Mesendoderm (in vitro differentiated cells): ENCODE measurements at regions not wholly inside any gene's neighbourhood (a gene's known extent, or its start where the extent isn't known, plus 50 kb on each side); places are given as distances from the start of the nearest gene placed in this dataset.
A peak's percentile ranks its signal among the peaks of the same experiment; 100 is the strongest.

Source experiments
- DNase-seq: peaks from one replicate; pipeline ENCODE4 v3.0.0; 2013
- H2AK5ac ChIP-seq: 2 replicates; pipeline ENCODE4 v1.6.1; 2013; ENCODE audit warnings: low read length, inconsistent platforms
- H2BK120ac ChIP-seq: 2 replicates; pipeline ENCODE4 v1.6.1; 2013; ENCODE audit warnings: low read depth, mild to moderate bottlenecking, low read length, moderate library complexity, mixed read lengths
- H2BK15ac ChIP-seq: replicated peaks from 2 replicates; pipeline ENCODE4 v1.6.1; 2013; ENCODE audit warnings: low read depth, mild to moderate bottlenecking, moderate library complexity
- H2BK5ac ChIP-seq: 2 replicates; pipeline ENCODE4 v1.6.1; 2013; ENCODE audit warnings: low read length, inconsistent platforms
- H3K18ac ChIP-seq: 2 replicates; pipeline ENCODE4 v1.6.1; 2013; ENCODE audit warnings: mild to moderate bottlenecking, low read length, mixed read lengths
- H3K23ac ChIP-seq: one replicate; pipeline ENCODE4 v1.6.1; 2013; ENCODE audit warnings: low read length
- H3K27ac ChIP-seq: 2 replicates; pipeline ENCODE4 v1.5.1; 2013; ENCODE audit warnings: low read depth, mild to moderate bottlenecking, inconsistent platforms, low read length, moderate library complexity
- H3K27me3 ChIP-seq: 2 replicates; pipeline ENCODE4 v1.6.1; 2013; ENCODE audit warnings: low read length, control low read depth, mild to moderate bottlenecking, inconsistent platforms; ENCODE audit not compliant: insufficient read depth, poor library complexity
- H3K36me3 ChIP-seq: 2 replicates; pipeline ENCODE4 v1.6.1; 2013; ENCODE audit warnings: low read length, inconsistent platforms; ENCODE audit not compliant: control insufficient read depth, insufficient read depth
- H3K4ac ChIP-seq: one replicate; pipeline ENCODE4 v1.6.1; 2013; ENCODE audit warnings: low read depth, mild to moderate bottlenecking, low read length, moderate library complexity
- H3K4me1 ChIP-seq: 2 replicates; pipeline ENCODE4 v1.6.1; 2013; ENCODE audit warnings: low read depth, low read length, inconsistent platforms; ENCODE audit not compliant: control insufficient read depth
- H3K4me2 ChIP-seq: 2 replicates; pipeline ENCODE4 v1.6.1; 2013; ENCODE audit warnings: low read length
- H3K4me3 ChIP-seq: 2 replicates; pipeline ENCODE4 v1.5.1; 2013; ENCODE audit warnings: mild to moderate bottlenecking, low read length
- H3K56ac ChIP-seq: one replicate; pipeline ENCODE4 v1.6.1; 2013; ENCODE audit warnings: low read length
- H3K79me1 ChIP-seq: 2 replicates; pipeline ENCODE4 v1.6.1; 2013; ENCODE audit warnings: low read length, inconsistent platforms
- H3K79me2 ChIP-seq: 2 replicates; pipeline ENCODE4 v1.6.1; 2013; ENCODE audit warnings: mild to moderate bottlenecking, low read length; ENCODE audit not compliant: control insufficient read depth, insufficient read depth
- H3K9ac ChIP-seq: 2 replicates; pipeline ENCODE4 v1.6.1; 2013; ENCODE audit warnings: low read length, inconsistent platforms
- H4K5ac ChIP-seq: one replicate; pipeline ENCODE4 v1.6.1; 2013; ENCODE audit warnings: low read length
- H4K8ac ChIP-seq: one replicate; pipeline ENCODE4 v1.6.1; 2013; ENCODE audit warnings: low read depth, mild to moderate bottlenecking, control low read depth, low read length, moderate library complexity
- WGBS: extraction: QIAGEN DNeasy Blood & Tissue Kit; methylation state at CpG from one replicate; pipeline ENCODE4 v1.1.7; 2013; ENCODE audit warnings: low lambda C conversion rate, missing lambda C conversion rate; ENCODE audit not compliant: insufficient coverage; ENCODE audit errors: extremely low coverage; 5-methylcytosine and 5-hydroxymethylcytosine counted together

DNA sequence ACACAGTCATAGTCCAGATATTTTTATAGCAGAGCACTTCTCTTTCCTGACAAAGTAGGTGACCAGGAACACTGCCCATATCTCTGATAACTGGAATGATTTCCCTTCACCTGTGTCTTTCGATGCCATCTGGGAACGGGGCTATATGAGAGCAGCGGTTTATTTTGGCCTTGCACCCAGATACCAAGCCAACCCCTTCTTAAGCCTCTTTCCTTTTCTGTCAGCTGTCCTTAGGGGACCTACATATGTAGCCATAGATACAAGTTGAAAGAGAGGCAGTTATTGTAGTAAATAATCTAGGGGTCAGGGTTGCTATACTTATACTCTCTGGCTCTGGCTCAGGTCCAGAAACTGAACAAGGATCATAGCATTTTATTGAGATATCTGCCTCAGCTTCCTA lies 128.8 kb downstream of the NHLRC3 start:
- Histone ChIP-seq H3K23ac (no peak overlapping the region), H4K8ac (no peak overlapping the region), H3K27me3 (no peaks in the 10 kb centered on the region), H3K4me1 (no peaks in the 10 kb centered on the region), H2BK5ac (no peak overlapping the region), H3K4me3 (no peak overlapping the region), H3K4ac (no peak overlapping the region), H3K27ac (no peak overlapping the region), H3K79me1 (no peaks in the 10 kb centered on the region), H4K5ac (no peak overlapping the region), H2BK15ac (no peak overlapping the region), H2AK5ac (no peak overlapping the region), H3K36me3 (no peaks in the 10 kb centered on the region), H3K9ac (no peak overlapping the region), H3K56ac (no peak overlapping the region), H3K79me2 (no peaks in the 10 kb centered on the region), H3K4me2 (no peak overlapping the region), H3K18ac (no peak overlapping the region), H2BK120ac (no peak overlapping the region)
- DNase-seq: no peak
- no CpG with 5 or more reads among the region's 3 CpGs for WGBS

DNA sequence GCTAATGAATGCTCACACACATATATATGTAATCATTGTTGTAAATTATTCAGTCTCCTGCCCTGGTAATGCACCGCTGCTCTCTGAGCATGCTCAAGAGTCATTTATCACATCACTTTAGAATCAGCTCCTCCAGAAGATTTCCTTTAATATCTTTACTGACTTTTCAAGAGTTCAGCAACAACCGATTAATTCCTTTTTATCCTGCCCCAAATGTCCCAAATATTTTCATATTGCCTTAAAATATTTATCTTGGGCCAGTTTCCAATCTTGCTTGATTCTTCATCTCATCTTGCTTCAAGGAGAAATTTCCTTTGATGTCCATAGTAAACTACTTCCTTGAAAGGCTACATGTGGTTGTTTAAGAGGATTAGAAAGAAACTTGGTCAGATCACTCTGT lies 132.5 kb downstream of the NHLRC3 start:
- DNase-seq: no peak
- Histone ChIP-seq H3K18ac (no peak overlapping the region), H3K4me1 (no peaks in the 10 kb centered on the region), H4K5ac (no peak overlapping the region), H3K27ac (no peak overlapping the region), H2AK5ac (no peak overlapping the region), H3K79me2 (no peaks in the 10 kb centered on the region), H3K4ac (no peak overlapping the region), H3K27me3 (no peaks in the 10 kb centered on the region), H2BK5ac (no peak overlapping the region), H3K36me3 (no peaks in the 10 kb centered on the region), H3K56ac (no peak overlapping the region), H3K4me3 (no peak overlapping the region), H3K9ac (no peak overlapping the region), H3K23ac (no peak overlapping the region), H2BK120ac (no peak overlapping the region), H2BK15ac (no peak overlapping the region), H3K79me1 (no peaks in the 10 kb centered on the region), H4K8ac (no peak overlapping the region), H3K4me2 (no peak overlapping the region)
- no CpG with 5 or more reads among the region's 2 CpGs for WGBS

DNA sequence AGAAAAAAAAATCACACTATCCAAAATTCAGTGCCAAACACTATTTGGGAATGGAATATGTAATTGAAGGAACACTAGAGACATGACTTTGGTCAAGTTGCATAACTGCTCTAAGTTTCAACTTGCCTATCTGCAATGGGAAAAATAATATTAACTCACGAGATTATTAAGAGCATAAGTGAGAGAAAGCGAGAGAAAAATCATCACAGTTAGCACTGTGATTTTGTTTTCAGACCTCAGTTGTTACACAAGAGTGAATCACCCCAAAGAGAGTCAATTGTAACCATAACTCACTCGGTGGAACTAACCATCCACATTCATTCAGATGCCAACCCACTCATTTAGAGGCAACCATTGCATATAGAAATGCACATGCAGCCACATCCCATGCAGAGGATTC lies 147.1 kb downstream of the NHLRC3 start:
- Histone ChIP-seq H3K4me1 (no peaks in the 10 kb centered on the region), H4K8ac (no peak overlapping the region), H4K5ac (no peak overlapping the region), H3K9ac (no peak overlapping the region), H3K23ac (no peak overlapping the region), H3K4ac (no peak overlapping the region), H2BK120ac (no peak overlapping the region), H3K4me2 (no peak overlapping the region), H3K18ac (no peak overlapping the region), H2AK5ac (no peak overlapping the region), H3K79me1 (no peaks in the 10 kb centered on the region), H2BK15ac (no peak overlapping the region), H3K4me3 (no peak overlapping the region), H3K36me3 (no peaks in the 10 kb centered on the region), H3K56ac (no peak overlapping the region), H3K27ac (no peak overlapping the region), H3K27me3 (no peaks in the 10 kb centered on the region), H2BK5ac (no peak overlapping the region), H3K79me2 (no peaks in the 10 kb centered on the region)
- DNase-seq: no peak
- WGBS: no CpG with 5 or more reads among the region's 3 CpGs

DNA sequence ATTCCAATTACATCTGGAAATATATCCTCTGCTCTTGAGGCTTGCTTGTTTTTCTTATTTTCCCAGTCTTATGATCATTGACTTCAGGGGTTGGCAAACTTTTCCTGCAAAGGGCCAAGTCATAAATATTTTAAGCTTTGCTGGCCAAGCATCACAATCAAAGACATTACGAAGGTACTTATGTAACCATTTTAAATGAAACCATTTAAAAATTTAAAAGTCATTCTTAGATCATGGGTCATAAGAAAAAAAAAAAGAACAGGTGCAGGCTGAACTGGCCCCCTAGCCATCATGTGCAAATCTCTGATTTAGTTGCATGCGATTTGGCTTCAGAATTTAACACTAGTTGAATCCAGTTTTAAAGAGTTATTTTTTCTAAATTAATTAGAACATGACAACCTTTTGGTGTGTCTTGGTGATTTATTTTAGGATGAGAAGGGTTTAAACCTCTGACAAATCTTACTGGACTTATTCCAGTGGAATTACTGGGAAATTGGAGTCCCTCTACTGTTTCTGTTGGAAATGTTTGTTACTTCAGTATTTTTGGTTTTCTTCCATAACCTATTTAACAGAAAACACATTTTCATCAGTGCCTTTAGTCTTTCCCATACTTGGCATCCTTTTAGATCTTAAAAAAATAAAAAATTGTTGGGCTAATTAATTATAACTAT lies 148.1 kb downstream of the NHLRC3 start:
- H3K79me1 ChIP-seq: no peaks in the 10 kb centered on the region
- no peak overlapping the region for H2BK15ac ChIP-seq
- no peak for DNase-seq
- no peak overlapping the region for H2BK120ac ChIP-seq
- H3K56ac ChIP-seq: no peak overlapping the region
- H3K4ac ChIP-seq: no peak overlapping the region
- H3K18ac ChIP-seq: no peak overlapping the region
- H3K36me3 ChIP-seq: no peaks in the 10 kb centered on the region
- H3K79me2 ChIP-seq: no peaks in the 10 kb centered on the region
- no peak overlapping the region for H3K4me3 ChIP-seq
- H3K4me2 ChIP-seq: no peak overlapping the region
- no peak overlapping the region for H2AK5ac ChIP-seq
- no peak overlapping the region for H4K5ac ChIP-seq
- H2BK5ac ChIP-seq: no peak overlapping the region
- no peaks in the 10 kb centered on the region for H3K27me3 ChIP-seq
- H3K9ac ChIP-seq: no peak overlapping the region
- H3K4me1 ChIP-seq: no peaks in the 10 kb centered on the region
- H4K8ac ChIP-seq: no peak overlapping the region
- no peak overlapping the region for H3K27ac ChIP-seq
- WGBS: no CpG with 5 or more reads among the region's 2 CpGs
- H3K23ac ChIP-seq: no peak overlapping the region

DNA sequence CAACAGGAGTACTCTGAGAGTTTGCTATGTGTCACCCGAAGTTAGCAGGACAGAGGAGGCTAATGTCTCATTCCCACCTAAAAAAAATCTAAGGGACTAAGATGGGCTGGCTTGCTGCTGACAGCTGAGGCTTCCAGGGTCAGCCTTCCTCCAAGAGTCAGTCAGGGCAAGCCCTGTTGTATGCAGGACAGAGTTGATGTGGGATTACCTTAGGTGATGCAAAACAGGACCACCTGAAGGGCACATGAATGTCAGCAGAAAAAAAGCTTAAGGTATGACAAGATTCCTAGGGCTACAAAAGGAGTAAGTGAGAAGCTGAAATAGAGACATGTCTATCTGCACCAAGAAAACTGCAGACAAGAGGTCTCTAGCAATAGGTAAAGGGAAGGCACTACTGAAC lies 151.5 kb downstream of the NHLRC3 start:
- H3K27me3 ChIP-seq: no peaks in the 10 kb centered on the region
- no CpG with 5 or more reads among the region's 1 CpG for WGBS
- H3K79me1 ChIP-seq: no peaks in the 10 kb centered on the region
- no peak overlapping the region for H3K18ac ChIP-seq
- no peaks in the 10 kb centered on the region for H3K4me1 ChIP-seq
- H2BK120ac ChIP-seq: no peak overlapping the region
- no peak overlapping the region for H4K5ac ChIP-seq
- no peak overlapping the region for H3K23ac ChIP-seq
- H2AK5ac ChIP-seq: no peak overlapping the region
- no peak overlapping the region for H3K4ac ChIP-seq
- no peaks in the 10 kb centered on the region for H3K36me3 ChIP-seq
- no peak overlapping the region for H3K9ac ChIP-seq
- no peak overlapping the region for H2BK5ac ChIP-seq
- H2BK15ac ChIP-seq: no peak overlapping the region
- no peak overlapping the region for H3K4me3 ChIP-seq
- DNase-seq: peak; percentile 70
- H3K4me2 ChIP-seq: no peak overlapping the region
- no peak overlapping the region for H3K27ac ChIP-seq
- no peaks in the 10 kb centered on the region for H3K79me2 ChIP-seq
- H4K8ac ChIP-seq: no peak overlapping the region
- peak overlapping the region; percentile 44 for H3K56ac ChIP-seq

DNA sequence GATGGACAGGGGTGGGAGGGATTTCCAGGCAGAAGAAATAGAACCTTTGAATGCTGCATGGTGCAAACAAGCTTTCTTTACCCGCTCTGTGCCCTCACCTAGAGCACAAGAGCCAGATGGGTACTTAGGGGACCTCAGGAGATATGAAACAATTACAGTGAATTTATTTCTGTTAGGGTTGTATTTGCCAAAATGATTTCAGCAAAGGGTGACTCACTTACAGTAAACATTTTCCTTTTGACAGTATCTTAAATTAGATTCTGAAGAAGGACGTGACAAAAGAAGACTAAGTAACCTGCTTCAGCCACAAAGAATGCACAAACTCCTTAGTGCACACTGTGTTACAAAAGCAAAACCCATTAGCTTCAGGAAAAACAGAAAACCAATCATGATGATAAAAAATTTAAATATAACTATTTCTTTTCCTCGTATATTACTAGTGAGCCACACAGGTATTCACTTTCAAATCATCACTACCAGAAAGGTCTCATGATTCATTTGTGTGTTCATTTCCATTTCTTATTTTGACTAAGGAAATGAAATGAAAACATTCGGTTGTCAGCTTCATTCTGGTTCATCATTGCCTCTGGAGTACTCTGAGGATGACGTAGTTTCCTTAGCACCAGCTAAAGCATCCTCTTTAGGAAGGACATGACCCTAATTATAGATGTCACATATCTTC lies 158.8 kb downstream of the NHLRC3 start:
- peaks cover 6% of the 10 kb centered on the region for H3K4me1 ChIP-seq
- no peak overlapping the region for H2BK5ac ChIP-seq
- no peak overlapping the region for H3K27ac ChIP-seq
- no peaks in the 10 kb centered on the region for H3K79me2 ChIP-seq
- no peak overlapping the region for H3K9ac ChIP-seq
- no peak overlapping the region for H2AK5ac ChIP-seq
- no peak overlapping the region for H3K18ac ChIP-seq
- no peak overlapping the region for H2BK15ac ChIP-seq
- no CpG with 5 or more reads among the region's 5 CpGs for WGBS
- H3K4me3 ChIP-seq: no peak overlapping the region
- no peak for DNase-seq
- H3K36me3 ChIP-seq: no peaks in the 10 kb centered on the region
- H4K5ac ChIP-seq: no peak overlapping the region
- no peak overlapping the region for H3K4ac ChIP-seq
- H3K56ac ChIP-seq: no peak overlapping the region
- no peaks in the 10 kb centered on the region for H3K27me3 ChIP-seq
- H3K4me2 ChIP-seq: no peak overlapping the region
- H4K8ac ChIP-seq: no peak overlapping the region
- H2BK120ac ChIP-seq: no peak overlapping the region
- H3K79me1 ChIP-seq: no peaks in the 10 kb centered on the region
- H3K23ac ChIP-seq: no peak overlapping the region
